Pancreas (tissue), 10 donors: ENCODE measurements at regions not wholly inside any gene's neighbourhood (a gene's known extent, or its start where the extent isn't known, plus 50 kb on each side); places are given as distances from the start of the nearest gene placed in this dataset.
A peak's percentile ranks its signal among the peaks of the same experiment; 100 is the strongest.

Source experiments
- ATAC-seq, 4 donors: fragments of 200-7000 bp; cut with Tn5 transposase; one replicate each; pipeline versions ENCODE4 v1.8.0 to v1.9.1; 2020; ENCODE audit warnings: mild to moderate bottlenecking in 4 of 4, moderate library complexity in 4 of 4
- DNase-seq, 6 donors: peaks; one replicate each; pipeline ENCODE4 v3.0.0-alpha.2; 2020
- FAIRE-seq: peaks from 2 replicates; lab custom pipeline; 2012; peaks lifted over from hg19 to GRCh38; lab: Jason Lieb, UNC
- H3K27ac ChIP-seq, 4 donors: fragments of 200-600 bp; sonication (generic); 1 replicate in 3 of 4; 2 replicates in 1 of 4; pipeline versions ENCODE4 v1.5.0 to v1.8.0; 2020
- H3K27me3 ChIP-seq, 4 donors: fragments of 200-600 bp; one replicate each; pipeline ENCODE4 v1.8.0; 2021
- H3K36me3 ChIP-seq, 3 donors: fragments of 200-600 bp; sonication (generic) in 1 of 3; one replicate each; pipeline versions ENCODE4 v1.5.0 to v1.8.0; 2020 to 2021
- H3K4me1 ChIP-seq, 3 donors: fragments of 200-600 bp; one replicate each; pipeline ENCODE4 v1.8.0; 2021
- H3K4me3 ChIP-seq, 4 donors: fragments of 200-600 bp; sonication (generic) in 2 of 4; one replicate each; pipeline versions ENCODE4 v1.5.0 to v1.8.0; 2020 to 2021
- H3K9me3 ChIP-seq, 4 donors: fragments of 200-600 bp; one replicate each; pipeline ENCODE4 v1.8.0; 2021
- WGBS, 2 donors: extraction: QIAGEN DNeasy Blood & Tissue Kit; methylation state at CpG; one replicate each; pipeline ENCODE4 v1.1.7; 2013; 5-methylcytosine and 5-hydroxymethylcytosine counted together
- intact Hi-C, 3 donors: fragments of 100-400 bp; cut with DNase I; formaldehyde crosslinking; loops; one replicate each; pipeline versions ENCODE4 v1.11.1 to v1.14.2; 2022
- TF ChIP-seq, protein P1 (sequence below), 4 donors: fragments of 200-600 bp; sonication (generic) in 3 of 4; IDR thresholded peaks; one replicate each; pipeline versions ENCODE4 v1.5.0 to v1.8.0; 2021; ENCODE audit warnings: antibody characterized with exemption in 4 of 4
- donor health status: healthy with polysubstance abuse.
- donor health status: DM: no; HTN: no; CAD: no; lungs with moderate emphysema.
- donor health status: DM: no; HTN: no; CAD: no.
- donor health status: control.
- donor health status: control.
- donor health status: Bipolar disorder and iron deficiency.
- donor health status: DM: yes; HTN: yes; CAD: no.
- donor health status: DM: no; HTN: no; CAD: no.
- donor health status: DM: no; HTN: no; CAD: no.
- donor health status: DM: yes; HTN: yes; CAD: no.

DNA sequence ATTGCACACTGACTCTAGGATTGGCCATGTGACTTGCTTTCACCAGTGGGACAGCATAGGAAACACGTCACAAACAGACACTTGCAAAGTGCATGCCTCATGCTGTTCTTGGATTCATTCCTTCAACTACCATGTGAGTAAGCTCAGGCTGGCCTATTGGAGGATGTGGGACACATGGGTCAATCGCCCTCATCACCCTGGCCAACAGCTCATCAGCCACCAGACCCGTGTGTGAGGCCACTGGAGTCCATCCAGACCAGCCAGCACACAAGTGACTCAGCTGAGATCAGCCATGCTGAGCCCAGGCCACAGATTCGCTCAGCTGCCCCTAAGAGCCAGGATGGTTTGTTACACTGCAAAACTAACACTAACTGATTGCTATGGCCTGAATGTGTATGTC, 216.1 kb upstream of the GRIK3 start:
- no peak for FAIRE-seq
- no peaks in the 10 kb centered on the region for H3K27me3 ChIP-seq
- DNase-seq: no peak
- H3K4me1 ChIP-seq: no peaks in the 10 kb centered on the region
- H3K36me3 ChIP-seq: no peaks in the 10 kb centered on the region
- ATAC-seq: no peak
- no peak overlapping the region for H3K4me3 ChIP-seq
- intact Hi-C loops: no loop called here
- 33 to 35% methylated on average over 4 of the region's 4 CpGs for WGBS, 2 donors
- H3K9me3 ChIP-seq: no peaks in the 10 kb centered on the region
- no peak overlapping the region for H3K27ac ChIP-seq
- TF ChIP-seq, protein P1, sequence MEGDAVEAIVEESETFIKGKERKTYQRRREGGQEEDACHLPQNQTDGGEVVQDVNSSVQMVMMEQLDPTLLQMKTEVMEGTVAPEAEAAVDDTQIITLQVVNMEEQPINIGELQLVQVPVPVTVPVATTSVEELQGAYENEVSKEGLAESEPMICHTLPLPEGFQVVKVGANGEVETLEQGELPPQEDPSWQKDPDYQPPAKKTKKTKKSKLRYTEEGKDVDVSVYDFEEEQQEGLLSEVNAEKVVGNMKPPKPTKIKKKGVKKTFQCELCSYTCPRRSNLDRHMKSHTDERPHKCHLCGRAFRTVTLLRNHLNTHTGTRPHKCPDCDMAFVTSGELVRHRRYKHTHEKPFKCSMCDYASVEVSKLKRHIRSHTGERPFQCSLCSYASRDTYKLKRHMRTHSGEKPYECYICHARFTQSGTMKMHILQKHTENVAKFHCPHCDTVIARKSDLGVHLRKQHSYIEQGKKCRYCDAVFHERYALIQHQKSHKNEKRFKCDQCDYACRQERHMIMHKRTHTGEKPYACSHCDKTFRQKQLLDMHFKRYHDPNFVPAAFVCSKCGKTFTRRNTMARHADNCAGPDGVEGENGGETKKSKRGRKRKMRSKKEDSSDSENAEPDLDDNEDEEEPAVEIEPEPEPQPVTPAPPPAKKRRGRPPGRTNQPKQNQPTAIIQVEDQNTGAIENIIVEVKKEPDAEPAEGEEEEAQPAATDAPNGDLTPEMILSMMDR (IDR thresholded peaks at IDR 0.05): no peak

DNA sequence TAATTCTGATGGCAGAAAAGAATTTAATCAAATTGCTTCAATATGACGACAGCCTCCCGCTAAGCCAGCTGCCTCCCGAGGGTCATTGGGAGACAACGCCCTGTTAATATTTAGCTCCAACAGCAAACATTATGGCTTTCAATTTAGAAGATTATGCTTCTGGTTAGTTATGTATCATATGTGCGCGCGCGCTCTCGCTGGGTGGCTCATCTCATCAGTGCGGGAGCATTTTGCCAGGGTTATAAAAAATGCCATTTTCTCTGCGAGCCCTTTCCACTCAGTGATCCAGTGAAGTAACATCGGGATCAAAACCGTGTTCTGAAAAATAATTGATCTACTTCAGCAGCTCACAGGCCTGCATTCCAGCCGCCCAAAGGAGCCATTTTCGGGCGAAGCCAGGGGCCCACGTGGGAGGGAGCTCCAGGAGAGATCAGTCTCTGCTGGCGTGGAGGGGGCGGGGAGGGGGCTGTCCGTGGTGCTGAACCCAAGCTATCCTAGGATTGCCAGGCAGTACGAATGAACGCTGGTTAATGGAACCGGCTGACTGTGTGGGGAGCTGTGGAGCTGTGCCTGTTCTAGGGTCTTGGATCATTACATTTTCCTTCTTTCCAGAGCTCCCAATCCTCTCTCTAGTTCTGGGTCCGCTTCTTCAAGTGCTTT, 219.1 kb upstream of the ZC3H12A start:
- no peak for FAIRE-seq
- Histone ChIP-seq H3K9me3 (no peaks in the 10 kb centered on the region), H3K4me3 (no peak overlapping the region), H3K27me3 (peaks cover 0 to 16% (median 0%) of the 10 kb centered on the region in 4 donors), H3K27ac (no peak overlapping the region), H3K4me1 (no peaks in the 10 kb centered on the region), H3K36me3 (no peaks in the 10 kb centered on the region)
- TF ChIP-seq, protein P1 (IDR thresholded peaks at IDR 0.05): no peak
- intact Hi-C loops: no loop called here
- WGBS, 2 donors: 9 to 10% methylated on average over 24 of the region's 24 CpGs
- peak in 5 of 6 donors; percentile 19 to 70 (median 50) for DNase-seq
- peak in 3 of 4 donors; percentile 78 to 89 (median 84) for ATAC-seq

DNA sequence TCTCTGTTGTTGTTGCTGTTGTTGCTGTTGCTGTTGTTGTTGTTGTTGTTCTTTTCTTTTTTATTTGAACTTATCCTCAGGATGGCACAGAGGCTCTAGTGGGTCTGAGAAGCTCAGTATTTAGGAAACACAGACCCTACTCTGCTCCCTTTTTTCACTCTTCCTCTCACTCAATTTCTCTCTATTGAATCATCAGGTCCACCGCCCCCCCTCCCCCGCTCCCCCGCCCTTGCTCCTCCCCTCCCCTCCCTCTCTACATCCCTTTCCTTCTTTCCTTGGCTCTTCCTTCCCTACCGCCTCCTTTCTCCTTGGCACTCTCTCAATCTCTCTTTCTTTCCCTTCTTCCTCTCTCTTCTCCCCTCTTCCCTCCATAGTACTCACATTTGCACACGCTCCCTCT, 218.5 kb upstream of the ZC3H12A start:
- DNase-seq (no peak), ATAC-seq (no peak), FAIRE-seq (no peak)
- WGBS, 2 donors: 19 to 29% methylated on average over 3 to 4 of the region's 5 CpGs
- H3K9me3 ChIP-seq: no peaks in the 10 kb centered on the region
- no peak overlapping the region for H3K27ac ChIP-seq
- no peaks in the 10 kb centered on the region for H3K4me1 ChIP-seq
- TF ChIP-seq, protein P1 (IDR thresholded peaks at IDR 0.05): no peak
- no peaks in the 10 kb centered on the region for H3K36me3 ChIP-seq
- H3K27me3 ChIP-seq: peaks cover 0 to 16% (median 0%) of the 10 kb centered on the region in 4 donors
- no peak overlapping the region for H3K4me3 ChIP-seq
- intact Hi-C loops: no loop called here

DNA sequence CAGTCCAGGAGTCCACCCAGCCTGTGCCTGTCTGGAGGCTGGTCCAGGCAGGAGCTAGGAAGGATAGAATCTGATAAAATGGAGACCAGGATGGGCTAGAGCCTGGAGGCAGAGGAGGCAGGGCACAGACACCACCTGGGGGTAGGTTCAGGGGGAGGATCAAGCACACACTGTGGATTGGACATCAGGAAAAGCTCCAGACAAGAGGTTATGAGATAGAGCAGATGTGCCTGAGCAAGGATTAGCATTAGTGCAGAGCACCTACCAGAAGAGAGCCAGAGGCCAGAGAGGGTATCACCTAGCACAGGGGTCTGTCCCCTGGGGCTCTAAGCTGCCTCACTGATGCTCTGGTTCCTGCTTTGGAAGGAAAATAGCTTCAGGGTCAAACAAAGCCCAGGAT, 216.7 kb upstream of the ZC3H12A start:
- TF ChIP-seq, protein P1 (IDR thresholded peaks at IDR 0.05): no peak

DNA sequence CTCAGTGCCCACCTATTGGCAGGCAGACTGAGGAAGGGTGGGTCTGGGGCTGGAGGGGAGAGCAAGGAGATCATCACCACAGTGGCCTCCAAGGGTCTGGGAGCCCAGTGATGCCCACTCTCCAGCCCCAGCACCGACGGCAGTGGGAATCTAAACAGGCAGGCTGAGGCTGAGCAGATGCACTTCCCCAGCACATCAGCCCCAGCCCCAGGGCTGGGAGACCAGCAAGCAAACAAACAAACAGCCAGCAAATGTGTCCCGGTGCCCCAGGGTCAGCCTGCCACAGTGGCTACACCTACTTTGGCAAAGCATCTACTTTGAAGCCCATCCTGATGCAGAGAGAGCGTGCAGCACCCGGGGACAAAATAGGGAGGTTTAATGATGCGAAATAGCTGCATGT, 216.3 kb upstream of the ZC3H12A start:
- Histone ChIP-seq H3K27ac (no peak overlapping the region), H3K4me1 (no peaks in the 10 kb centered on the region), H3K9me3 (no peaks in the 10 kb centered on the region), H3K4me3 (no peak overlapping the region), H3K36me3 (no peaks in the 10 kb centered on the region), H3K27me3 (peaks cover 0 to 16% (median 0%) of the 10 kb centered on the region in 4 donors)
- FAIRE-seq (no peak), DNase-seq (no peak), ATAC-seq (no peak)
- intact Hi-C loops: no loop called here
- TF ChIP-seq, protein P1 (IDR thresholded peaks at IDR 0.05): no peak
- 23 to 26% methylated on average over 6 of the region's 6 CpGs for WGBS, 2 donors

More for the DNA sequence above, 216.7 kb upstream of the ZC3H12A start:
- Histone ChIP-seq H3K27me3 (peaks cover 0 to 16% (median 0%) of the 10 kb centered on the region in 4 donors), H3K4me1 (no peaks in the 10 kb centered on the region), H3K27ac (no peak overlapping the region), H3K4me3 (no peak overlapping the region), H3K9me3 (no peaks in the 10 kb centered on the region), H3K36me3 (no peaks in the 10 kb centered on the region)
- no peak for ATAC-seq
- no peak for FAIRE-seq
- DNase-seq: no peak
- intact Hi-C loops: no loop called here
